Progenitor cell of endocrine pancreas (in vitro differentiated cells): ENCODE measurements at regions not wholly inside any gene's neighbourhood (a gene's known extent, or its start where the extent isn't known, plus 50 kb on each side); places are given as distances from the start of the nearest gene placed in this dataset.

ENCODE experiments used
- DNase-seq: peaks from one replicate; pipeline ENCODE4 v3.0.0; 2021; ENCODE audit warnings: low spot score; ENCODE audit not compliant: unreplicated experiment
- H3K27ac Mint-ChIP-seq: 2 replicates; pipeline ENCODE4 v1.8.0; 2021; ENCODE audit warnings: mild to moderate bottlenecking, moderate library complexity, mixed read lengths
- H3K27me3 Mint-ChIP-seq: 2 replicates; pipeline ENCODE4 v1.8.0; 2021; ENCODE audit warnings: mixed read lengths
- H3K36me3 Mint-ChIP-seq: 2 replicates; pipeline ENCODE4 v1.8.0; 2022; ENCODE audit warnings: mixed read lengths; ENCODE audit not compliant: insufficient read depth
- H3K4me1 Mint-ChIP-seq: 2 replicates; pipeline ENCODE4 v1.8.0; 2021; ENCODE audit warnings: low read depth, mixed read lengths
- H3K4me3 Mint-ChIP-seq: 2 replicates; pipeline ENCODE4 v1.8.0; 2021; ENCODE audit warnings: low read depth, mild to moderate bottlenecking, moderate library complexity, mixed read lengths
- H3K9me3 Mint-ChIP-seq: 2 replicates; pipeline ENCODE4 v1.8.0; 2021; ENCODE audit warnings: low read depth, mixed read lengths
- CTCF ChIP-seq: fragments of 200-600 bp; sonication (generic); IDR thresholded peaks from one replicate; pipeline ENCODE4 v1.5.0; 2021; ENCODE audit warnings: antibody characterized with exemption, mild to moderate bottlenecking; ENCODE audit not compliant: unreplicated experiment

DNA sequence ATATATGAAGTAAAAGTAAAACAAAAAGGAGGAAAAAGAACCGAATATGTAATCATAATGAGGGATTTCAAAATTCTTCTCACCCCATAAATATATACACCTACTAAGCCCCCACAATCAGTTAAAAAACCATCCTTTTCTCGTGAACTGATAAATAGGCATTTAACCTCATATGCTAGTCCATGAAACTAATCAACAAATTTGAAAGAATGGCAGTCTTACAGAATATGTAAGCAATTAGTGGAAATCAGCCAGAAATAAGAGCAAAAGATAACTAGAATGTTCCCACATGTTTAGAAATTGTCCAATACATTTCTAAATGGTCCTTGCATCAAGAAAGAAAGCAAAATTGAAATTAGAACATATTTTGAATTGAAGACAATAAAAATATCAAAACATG is 849.4 kb upstream of the CXADR start:
- Mint-ChIP-seq H3K4me1 (no peaks in the 10 kb centered on the region), H3K27me3 (no peaks in the 10 kb centered on the region), H3K9me3 (no peaks in the 10 kb centered on the region), H3K36me3 (no peaks in the 10 kb centered on the region), H3K4me3 (no peak overlapping the region), H3K27ac (no peak overlapping the region)
- TF ChIP-seq CTCF, result no peak
- DNase-seq, result no peak

DNA sequence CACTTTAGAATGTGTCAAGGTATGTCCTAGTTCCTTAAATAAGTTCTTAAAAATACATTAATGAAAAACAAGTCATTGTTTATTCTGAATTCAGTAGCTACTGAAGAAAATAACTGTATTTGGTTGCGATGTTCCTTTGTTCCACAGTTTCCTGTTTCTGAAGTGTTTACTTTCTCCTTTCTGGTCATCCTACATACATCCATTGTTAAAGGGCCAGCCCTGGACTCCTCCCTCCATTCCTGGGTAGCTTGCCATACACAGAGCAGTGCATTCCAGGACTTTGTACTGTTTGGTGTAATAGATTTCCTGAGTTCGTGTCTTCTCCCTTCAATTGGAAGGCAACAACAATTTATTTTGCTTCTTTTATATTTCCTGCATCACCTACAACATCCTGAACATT is 845.4 kb upstream of the CXADR start:
- Mint-ChIP-seq H3K9me3 (no peaks in the 10 kb centered on the region), H3K27me3 (no peaks in the 10 kb centered on the region), H3K4me1 (no peaks in the 10 kb centered on the region), H3K27ac (no peak overlapping the region), H3K4me3 (no peak overlapping the region), H3K36me3 (no peaks in the 10 kb centered on the region)
- TF ChIP-seq CTCF, result no peak
- DNase-seq, result no peak

DNA sequence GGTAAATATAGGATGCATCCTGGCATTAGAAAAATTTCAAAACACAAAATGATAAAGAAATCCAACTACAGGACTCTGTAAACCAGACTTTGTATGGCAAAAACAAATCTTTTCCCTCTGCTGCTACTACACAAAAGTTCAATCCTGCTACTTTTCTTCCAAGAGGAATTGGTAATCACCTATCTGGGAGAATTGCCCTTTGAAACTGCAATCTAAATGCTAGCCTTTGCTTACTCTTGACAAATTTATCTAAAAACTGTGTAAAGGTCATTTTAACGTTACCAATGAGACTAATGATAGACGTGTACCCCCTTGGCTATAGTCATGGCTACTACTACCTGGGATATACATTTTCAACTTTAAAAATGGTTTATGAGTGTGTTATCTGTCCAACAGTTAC is 837.9 kb upstream of the CXADR start:
- TF ChIP-seq CTCF, result no peak
- no peaks in the 10 kb centered on the region for H3K9me3 Mint-ChIP-seq
- H3K36me3 Mint-ChIP-seq, result no peaks in the 10 kb centered on the region
- peaks cover 3% of the 10 kb centered on the region for H3K4me1 Mint-ChIP-seq
- no peaks in the 10 kb centered on the region for H3K27me3 Mint-ChIP-seq
- DNase-seq, result no peak
- H3K27ac Mint-ChIP-seq, result no peak overlapping the region
- no peak overlapping the region for H3K4me3 Mint-ChIP-seq

- H3K27me3 Mint-ChIP-seq, result no peaks in the 10 kb centered on the region
- H3K9me3 Mint-ChIP-seq, result no peaks in the 10 kb centered on the region
- no peak overlapping the region for H3K4me3 Mint-ChIP-seq
- no peak for TF ChIP-seq CTCF
- no peak for DNase-seq
- H3K27ac Mint-ChIP-seq, result no peak overlapping the region
- peaks cover 3% of the 10 kb centered on the region for H3K4me1 Mint-ChIP-seq
- H3K36me3 Mint-ChIP-seq, result no peaks in the 10 kb centered on the region
Measured at GRCh38 chr21:16676391-16676790, 836.5 kb upstream of the CXADR start.

GRCh38 chr21:16678429-16679160 is 834.2 kb upstream of the CXADR start:
- Mint-ChIP-seq H3K36me3 (no peaks in the 10 kb centered on the region), H3K4me1 (peaks cover 3% of the 10 kb centered on the region), H3K9me3 (no peaks in the 10 kb centered on the region), H3K27ac (no peak overlapping the region), H3K27me3 (no peaks in the 10 kb centered on the region), H3K4me3 (no peak overlapping the region)
- no peak for DNase-seq
- no peak for TF ChIP-seq CTCF
